Natural killer cell treated with Interleukin-12 subunit alpha and Interleukin-12 subunit beta and Interleukin-15 and Interleukin-18, amount 100 ng/mL, for 72 hours (primary cell): ENCODE measurements at regions not wholly inside any gene's neighbourhood (a gene's known extent, or its start where the extent isn't known, plus 50 kb on each side); places are given as distances from the start of the nearest gene placed in this dataset.

Source experiments
- ATAC-seq, 2 donors: fragments of 150-1000 bp; cut with Tn5 transposase in 1 of 2; sonication (Bioruptor Pico), chemical (Tn5 transposase) in 1 of 2; 2 replicates each; pipeline ENCODE4 v1.10.0; 2021
- DNase-seq: peaks from one replicate; pipeline ENCODE4 v3.0.0; 2022; ENCODE audit warnings: low spot score
- H3K27ac Mint-ChIP-seq, 2 donors: 1 replicate in 1 of 2; 2 replicates in 1 of 2; pipeline ENCODE4 v1.8.0; 2022; ENCODE audit warnings: mixed read lengths in 2 of 2, mild to moderate bottlenecking in 1 of 2, moderate library complexity in 1 of 2
- H3K27me3 Mint-ChIP-seq, 2 donors: 1 replicate in 1 of 2; 2 replicates in 1 of 2; pipeline ENCODE4 v1.8.0; 2022; ENCODE audit warnings: mixed read lengths in 2 of 2
- H3K36me3 Mint-ChIP-seq: one replicate; pipeline ENCODE4 v1.8.0; 2022; ENCODE audit warnings: mixed read lengths
- H3K4me1 Mint-ChIP-seq, 2 donors: 1 replicate in 1 of 2; 2 replicates in 1 of 2; pipeline ENCODE4 v1.8.0; 2022; ENCODE audit warnings: low read depth in 2 of 2, mixed read lengths in 2 of 2, mild to moderate bottlenecking in 1 of 2
- H3K4me3 Mint-ChIP-seq: one replicate; pipeline ENCODE4 v1.8.0; 2022; ENCODE audit warnings: mixed read lengths
- H3K9me3 Mint-ChIP-seq: 2 replicates; pipeline ENCODE4 v1.8.0; 2022; ENCODE audit warnings: mixed read lengths

DNA sequence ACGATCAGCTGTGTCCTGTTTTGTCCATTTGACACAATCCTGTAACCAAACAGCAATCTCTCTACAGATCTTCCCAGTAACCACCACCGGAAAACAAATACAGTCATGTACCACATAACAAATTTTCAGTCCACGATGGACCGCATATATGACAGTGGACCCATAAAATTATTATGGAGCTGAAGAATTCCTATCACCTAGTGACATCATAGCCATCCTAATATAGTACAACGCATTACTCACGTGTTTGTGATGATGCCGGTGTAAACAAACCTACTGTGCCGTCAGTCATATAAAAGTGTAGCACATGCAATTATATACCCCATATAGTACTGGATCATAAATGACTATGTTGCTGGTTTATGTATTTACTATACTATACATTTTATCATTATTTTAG is 133.7 kb upstream of the EDNRA start:
- H3K27me3 Mint-ChIP-seq: no peaks in the 10 kb centered on the region

GRCh38 chr4:147349193-147349592 is 131.7 kb upstream of the EDNRA start:
- Mint-ChIP-seq H3K9me3 (peaks cover 9% of the 10 kb centered on the region), H3K4me1 (no peaks in the 10 kb centered on the region), H3K36me3 (no peaks in the 10 kb centered on the region), H3K27ac (no peak overlapping the region), H3K4me3 (no peak overlapping the region), H3K27me3 (no peaks in the 10 kb centered on the region)
- ATAC-seq (no peak), DNase-seq (no peak)

More for the DNA sequence above, 133.7 kb upstream of the EDNRA start:
- H3K4me1 Mint-ChIP-seq: no peaks in the 10 kb centered on the region
- H3K4me3 Mint-ChIP-seq: no peak overlapping the region
- DNase-seq (no peak), ATAC-seq (no peak)
- H3K9me3 Mint-ChIP-seq: peaks cover 8% of the 10 kb centered on the region
- H3K27ac Mint-ChIP-seq: no peak overlapping the region
- no peaks in the 10 kb centered on the region for H3K36me3 Mint-ChIP-seq

GRCh38 chr4:147351083-147351787 is 129.7 kb upstream of the EDNRA start:
- Mint-ChIP-seq H3K27me3 (no peaks in the 10 kb centered on the region), H3K4me3 (no peak overlapping the region), H3K4me1 (no peaks in the 10 kb centered on the region), H3K36me3 (no peaks in the 10 kb centered on the region), H3K27ac (no peak overlapping the region), H3K9me3 (peaks cover 9% of the 10 kb centered on the region)
- DNase-seq: no peak
- no peak for ATAC-seq

- DNase-seq (no peak), ATAC-seq (no peak)
- no peaks in the 10 kb centered on the region for H3K27me3 Mint-ChIP-seq
- H3K9me3 Mint-ChIP-seq: peaks cover 9% of the 10 kb centered on the region
- H3K4me1 Mint-ChIP-seq: no peaks in the 10 kb centered on the region
- no peaks in the 10 kb centered on the region for H3K36me3 Mint-ChIP-seq
- H3K4me3 Mint-ChIP-seq: no peak overlapping the region
- H3K27ac Mint-ChIP-seq: no peak overlapping the region
Measured at GRCh38 chr4:147354237-147354636, 126.7 kb upstream of the EDNRA start.

- Mint-ChIP-seq H3K36me3 (no peaks in the 10 kb centered on the region), H3K4me3 (no peak overlapping the region), H3K27me3 (no peaks in the 10 kb centered on the region), H3K4me1 (no peaks in the 10 kb centered on the region), H3K27ac (no peak overlapping the region), H3K9me3 (peaks cover 6% of the 10 kb centered on the region)
- ATAC-seq (no peak), DNase-seq (no peak)
Measured at GRCh38 chr4:147355032-147355656, 125.8 kb upstream of the EDNRA start.

DNA sequence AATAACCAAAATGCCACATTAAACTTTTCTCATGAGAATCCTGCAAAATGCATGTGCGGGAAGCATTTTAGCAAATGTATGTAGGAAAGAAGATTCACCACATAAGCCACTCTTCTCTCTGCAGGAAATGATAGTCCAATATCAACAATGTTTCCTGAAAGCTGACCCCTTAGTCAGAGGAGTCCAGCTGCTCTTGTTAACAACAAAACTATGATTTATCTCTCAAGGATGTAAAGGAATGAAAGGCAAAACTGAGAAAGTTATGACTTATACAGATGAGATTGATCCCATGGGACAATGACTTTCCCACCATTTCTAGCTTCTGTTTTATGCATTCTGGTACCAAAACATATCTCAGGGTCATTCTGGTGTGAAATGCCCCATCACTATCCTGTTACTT is 125.0 kb upstream of the EDNRA start:
- H3K27me3 Mint-ChIP-seq: no peaks in the 10 kb centered on the region
- no peak overlapping the region for H3K4me3 Mint-ChIP-seq
- H3K9me3 Mint-ChIP-seq: peaks cover 6% of the 10 kb centered on the region
- H3K36me3 Mint-ChIP-seq: no peaks in the 10 kb centered on the region
- no peak overlapping the region for H3K27ac Mint-ChIP-seq
- no peaks in the 10 kb centered on the region for H3K4me1 Mint-ChIP-seq
- ATAC-seq: no peak
- DNase-seq: no peak

- no peaks in the 10 kb centered on the region for H3K4me1 Mint-ChIP-seq
- H3K36me3 Mint-ChIP-seq: no peaks in the 10 kb centered on the region
- no peak overlapping the region for H3K27ac Mint-ChIP-seq
- H3K27me3 Mint-ChIP-seq: no peaks in the 10 kb centered on the region
- H3K9me3 Mint-ChIP-seq: peaks cover 7% of the 10 kb centered on the region
- no peak for DNase-seq
- H3K4me3 Mint-ChIP-seq: no peak overlapping the region
- no peak for ATAC-seq
Measured at GRCh38 chr4:147360301-147360700, 120.6 kb upstream of the EDNRA start.

DNA sequence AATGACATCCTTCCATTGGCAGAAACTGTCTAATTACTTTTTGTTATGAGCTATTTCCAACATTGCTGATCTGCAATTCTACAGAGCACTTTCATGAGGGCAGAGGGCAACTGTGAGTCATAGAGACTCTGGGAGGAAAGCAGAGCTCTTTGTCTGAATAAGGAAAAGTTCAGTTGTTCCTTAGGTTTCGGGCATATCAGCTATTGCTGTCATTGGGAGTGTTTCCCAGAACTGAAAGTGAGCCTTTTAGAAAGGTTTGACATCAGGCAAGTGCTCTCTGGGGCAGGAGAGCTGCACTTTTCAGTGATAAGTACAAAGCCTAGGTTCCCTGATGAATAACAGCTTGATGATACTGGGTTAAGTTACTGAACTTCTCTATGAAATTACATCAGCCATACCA is 119.2 kb upstream of the EDNRA start:
- no peak for DNase-seq

GRCh38 chr4:147362938-147363337 is 118.0 kb upstream of the EDNRA start:
- ATAC-seq: no peak
- H3K4me1 Mint-ChIP-seq: no peaks in the 10 kb centered on the region
- peaks cover 7% of the 10 kb centered on the region for H3K9me3 Mint-ChIP-seq
- DNase-seq: no peak
- H3K36me3 Mint-ChIP-seq: no peaks in the 10 kb centered on the region
- H3K27ac Mint-ChIP-seq: no peak overlapping the region
- no peak overlapping the region for H3K4me3 Mint-ChIP-seq
- H3K27me3 Mint-ChIP-seq: no peaks in the 10 kb centered on the region

More for the DNA sequence above, 119.2 kb upstream of the EDNRA start:
- peaks cover 7% of the 10 kb centered on the region for H3K9me3 Mint-ChIP-seq
- no peaks in the 10 kb centered on the region for H3K4me1 Mint-ChIP-seq
- no peaks in the 10 kb centered on the region for H3K36me3 Mint-ChIP-seq
- no peak for ATAC-seq
- no peak overlapping the region for H3K27ac Mint-ChIP-seq
- no peaks in the 10 kb centered on the region for H3K27me3 Mint-ChIP-seq
- no peak overlapping the region for H3K4me3 Mint-ChIP-seq

DNA sequence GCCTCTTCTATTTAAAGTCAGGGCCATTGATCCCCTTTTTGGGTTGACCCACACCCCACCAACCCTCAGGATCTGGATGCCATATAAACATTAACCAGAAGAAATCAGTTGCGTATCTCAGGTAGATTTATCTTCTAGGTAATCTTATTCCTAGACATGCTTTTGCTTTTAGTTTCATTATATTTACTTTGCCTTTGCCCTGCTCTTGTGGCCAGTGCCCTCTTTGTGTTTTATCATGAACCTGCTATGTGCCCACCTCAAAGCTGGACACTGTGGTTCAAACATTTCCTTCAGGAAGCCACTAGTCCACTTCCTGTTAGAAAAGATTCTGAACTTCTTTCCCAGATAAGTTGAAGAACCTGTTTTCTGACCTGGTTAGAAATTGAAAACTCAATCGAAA is 117.4 kb upstream of the EDNRA start:
- H3K4me1 Mint-ChIP-seq: no peaks in the 10 kb centered on the region
- DNase-seq (no peak), ATAC-seq (no peak)
- no peak overlapping the region for H3K4me3 Mint-ChIP-seq
- no peak overlapping the region for H3K27ac Mint-ChIP-seq
- peaks cover 7% of the 10 kb centered on the region for H3K9me3 Mint-ChIP-seq
- H3K27me3 Mint-ChIP-seq: no peaks in the 10 kb centered on the region
- H3K36me3 Mint-ChIP-seq: no peaks in the 10 kb centered on the region

DNA sequence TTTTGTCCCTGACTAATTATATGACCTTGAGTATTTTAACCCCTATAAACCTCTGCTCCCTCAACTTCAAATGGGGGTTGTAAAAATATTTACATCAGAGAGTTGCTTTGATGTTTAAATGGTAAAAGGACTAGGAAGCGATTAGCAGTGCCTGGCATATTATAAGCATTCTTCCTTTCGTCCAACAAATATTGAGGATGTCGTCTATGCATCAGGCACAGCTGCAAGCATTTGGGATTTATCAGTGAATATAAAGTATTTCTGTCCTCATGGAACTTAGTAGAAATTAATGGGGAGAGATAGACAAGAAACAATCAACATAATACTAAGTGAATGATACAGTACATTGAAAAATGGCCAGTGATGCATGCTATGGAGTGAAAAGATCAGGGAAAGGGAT is 115.5 kb upstream of the EDNRA start:
- H3K4me3 Mint-ChIP-seq: no peak overlapping the region
- H3K36me3 Mint-ChIP-seq: no peaks in the 10 kb centered on the region

GRCh38 chr4:147366164-147366563 is 114.7 kb upstream of the EDNRA start:
- Mint-ChIP-seq H3K27ac (no peak overlapping the region), H3K36me3 (no peaks in the 10 kb centered on the region), H3K27me3 (no peaks in the 10 kb centered on the region), H3K4me3 (no peak overlapping the region), H3K4me1 (no peaks in the 10 kb centered on the region), H3K9me3 (peaks cover 7% of the 10 kb centered on the region)
- no peak for ATAC-seq
- DNase-seq: no peak

More for the DNA sequence above, 115.5 kb upstream of the EDNRA start:
- peaks cover 7% of the 10 kb centered on the region for H3K9me3 Mint-ChIP-seq
- H3K27me3 Mint-ChIP-seq: no peaks in the 10 kb centered on the region
- ATAC-seq: no peak
- no peaks in the 10 kb centered on the region for H3K4me1 Mint-ChIP-seq
- no peak for DNase-seq
- H3K27ac Mint-ChIP-seq: no peak overlapping the region

GRCh38 chr4:147367891-147368290 is 113.0 kb upstream of the EDNRA start:
- Mint-ChIP-seq H3K4me3 (no peak overlapping the region), H3K36me3 (no peaks in the 10 kb centered on the region), H3K27me3 (no peaks in the 10 kb centered on the region), H3K4me1 (no peaks in the 10 kb centered on the region), H3K9me3 (peaks cover 8% of the 10 kb centered on the region), H3K27ac (no peak overlapping the region)
- ATAC-seq (no peak), DNase-seq (no peak)

GRCh38 chr4:147368948-147369347 is 111.9 kb upstream of the EDNRA start:
- Mint-ChIP-seq H3K27me3 (no peaks in the 10 kb centered on the region), H3K36me3 (no peaks in the 10 kb centered on the region), H3K4me1 (no peaks in the 10 kb centered on the region), H3K27ac (no peak overlapping the region), H3K4me3 (no peak overlapping the region), H3K9me3 (peaks cover 8% of the 10 kb centered on the region)
- DNase-seq (no peak), ATAC-seq (no peak)

DNA sequence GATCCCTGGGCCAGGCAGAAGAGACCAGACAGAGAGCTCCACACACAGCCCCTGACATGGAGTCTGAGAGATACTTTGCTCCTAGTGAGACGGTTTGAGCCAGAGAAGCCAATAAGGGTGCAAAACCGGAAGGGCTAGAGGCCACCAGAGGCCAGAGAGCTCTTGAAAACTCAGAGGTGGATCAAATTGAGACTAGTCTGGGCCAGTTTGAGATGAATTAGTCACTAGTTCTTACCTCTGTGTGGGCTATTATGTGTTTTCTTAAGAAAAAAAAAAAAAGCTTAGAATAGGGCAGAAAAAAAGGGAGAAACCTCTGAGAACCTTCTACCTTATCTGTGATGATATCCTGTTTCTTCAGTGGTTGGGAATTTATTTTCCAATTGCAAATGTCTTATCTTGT is 110.4 kb upstream of the EDNRA start:
- DNase-seq: no peak
- Mint-ChIP-seq H3K4me3 (no peak overlapping the region), H3K27me3 (no peaks in the 10 kb centered on the region), H3K9me3 (peaks cover 4% of the 10 kb centered on the region), H3K27ac (no peak overlapping the region), H3K36me3 (no peaks in the 10 kb centered on the region), H3K4me1 (no peaks in the 10 kb centered on the region)
- no peak for ATAC-seq
